Lower lobe of right lung (tissue), 2 donors: ENCODE measurements at regions not wholly inside any gene's neighbourhood (a gene's known extent, or its start where the extent isn't known, plus 50 kb on each side); places are given as distances from the start of the nearest gene placed in this dataset.

ENCODE experiments used
- ATAC-seq, 2 donors: fragments of 200-7000 bp; cut with Tn5 transposase; one replicate each; pipeline ENCODE4 v1.9.1; 2020 to 2022; ENCODE audit warnings: mild to moderate bottlenecking in 2 of 2, moderate library complexity in 2 of 2
- DNase-seq: peaks from one replicate; pipeline ENCODE4 v3.0.0-alpha.2; 2020
- H3K27ac ChIP-seq: fragments of 200-600 bp; one replicate; pipeline ENCODE4 v1.8.0; 2022
- H3K27me3 ChIP-seq: fragments of 200-600 bp; one replicate; pipeline ENCODE4 v1.8.0; 2022; ENCODE audit warnings: low read depth
- H3K36me3 ChIP-seq: fragments of 200-600 bp; one replicate; pipeline ENCODE4 v1.8.0; 2022; ENCODE audit warnings: mild to moderate bottlenecking
- H3K4me1 ChIP-seq: fragments of 200-600 bp; one replicate; pipeline ENCODE4 v1.8.0; 2022
- H3K4me3 ChIP-seq: fragments of 200-600 bp; one replicate; pipeline ENCODE4 v1.8.0; 2022; ENCODE audit warnings: mild to moderate bottlenecking
- H3K9me3 ChIP-seq: fragments of 200-600 bp; one replicate; pipeline ENCODE4 v1.8.0; 2022
- intact Hi-C: fragments of 100-400 bp; cut with DNase I; formaldehyde crosslinking; loops from one replicate; pipeline ENCODE4 v1.11.0; 2022
- TF ChIP-seq, protein P1 (sequence below): fragments of 200-600 bp; IDR thresholded peaks from one replicate; pipeline ENCODE4 v1.8.0; 2022; ENCODE audit warnings: antibody characterized with exemption, mild to moderate bottlenecking
- donor health status: DM: no; HTN: yes; CAD: no; lungs with severe emphysema.

GRCh38 chr17:6249732-6250131, 179.6 kb downstream of the WSCD1 start:
- Histone ChIP-seq H3K27me3 (no peaks in the 10 kb centered on the region), H3K4me1 (no peaks in the 10 kb centered on the region), H3K9me3 (no peaks in the 10 kb centered on the region), H3K4me3 (no peak overlapping the region), H3K36me3 (no peaks in the 10 kb centered on the region), H3K27ac (no peak overlapping the region)
- intact Hi-C loops, result no loop called here
- DNase-seq, result no peak
- no peak for ATAC-seq
- TF ChIP-seq, protein P1, sequence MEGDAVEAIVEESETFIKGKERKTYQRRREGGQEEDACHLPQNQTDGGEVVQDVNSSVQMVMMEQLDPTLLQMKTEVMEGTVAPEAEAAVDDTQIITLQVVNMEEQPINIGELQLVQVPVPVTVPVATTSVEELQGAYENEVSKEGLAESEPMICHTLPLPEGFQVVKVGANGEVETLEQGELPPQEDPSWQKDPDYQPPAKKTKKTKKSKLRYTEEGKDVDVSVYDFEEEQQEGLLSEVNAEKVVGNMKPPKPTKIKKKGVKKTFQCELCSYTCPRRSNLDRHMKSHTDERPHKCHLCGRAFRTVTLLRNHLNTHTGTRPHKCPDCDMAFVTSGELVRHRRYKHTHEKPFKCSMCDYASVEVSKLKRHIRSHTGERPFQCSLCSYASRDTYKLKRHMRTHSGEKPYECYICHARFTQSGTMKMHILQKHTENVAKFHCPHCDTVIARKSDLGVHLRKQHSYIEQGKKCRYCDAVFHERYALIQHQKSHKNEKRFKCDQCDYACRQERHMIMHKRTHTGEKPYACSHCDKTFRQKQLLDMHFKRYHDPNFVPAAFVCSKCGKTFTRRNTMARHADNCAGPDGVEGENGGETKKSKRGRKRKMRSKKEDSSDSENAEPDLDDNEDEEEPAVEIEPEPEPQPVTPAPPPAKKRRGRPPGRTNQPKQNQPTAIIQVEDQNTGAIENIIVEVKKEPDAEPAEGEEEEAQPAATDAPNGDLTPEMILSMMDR, result no peak

GRCh38 chr17:6248061-6248460, 177.9 kb downstream of the WSCD1 start:
- H3K27ac ChIP-seq, result no peak overlapping the region
- DNase-seq, result no peak
- TF ChIP-seq, protein P1, result no peak
- no peaks in the 10 kb centered on the region for H3K36me3 ChIP-seq
- no peak for ATAC-seq
- intact Hi-C loops, result no loop called here
- H3K9me3 ChIP-seq, result no peaks in the 10 kb centered on the region
- H3K4me3 ChIP-seq, result no peak overlapping the region
- no peaks in the 10 kb centered on the region for H3K27me3 ChIP-seq
- no peaks in the 10 kb centered on the region for H3K4me1 ChIP-seq

DNA sequence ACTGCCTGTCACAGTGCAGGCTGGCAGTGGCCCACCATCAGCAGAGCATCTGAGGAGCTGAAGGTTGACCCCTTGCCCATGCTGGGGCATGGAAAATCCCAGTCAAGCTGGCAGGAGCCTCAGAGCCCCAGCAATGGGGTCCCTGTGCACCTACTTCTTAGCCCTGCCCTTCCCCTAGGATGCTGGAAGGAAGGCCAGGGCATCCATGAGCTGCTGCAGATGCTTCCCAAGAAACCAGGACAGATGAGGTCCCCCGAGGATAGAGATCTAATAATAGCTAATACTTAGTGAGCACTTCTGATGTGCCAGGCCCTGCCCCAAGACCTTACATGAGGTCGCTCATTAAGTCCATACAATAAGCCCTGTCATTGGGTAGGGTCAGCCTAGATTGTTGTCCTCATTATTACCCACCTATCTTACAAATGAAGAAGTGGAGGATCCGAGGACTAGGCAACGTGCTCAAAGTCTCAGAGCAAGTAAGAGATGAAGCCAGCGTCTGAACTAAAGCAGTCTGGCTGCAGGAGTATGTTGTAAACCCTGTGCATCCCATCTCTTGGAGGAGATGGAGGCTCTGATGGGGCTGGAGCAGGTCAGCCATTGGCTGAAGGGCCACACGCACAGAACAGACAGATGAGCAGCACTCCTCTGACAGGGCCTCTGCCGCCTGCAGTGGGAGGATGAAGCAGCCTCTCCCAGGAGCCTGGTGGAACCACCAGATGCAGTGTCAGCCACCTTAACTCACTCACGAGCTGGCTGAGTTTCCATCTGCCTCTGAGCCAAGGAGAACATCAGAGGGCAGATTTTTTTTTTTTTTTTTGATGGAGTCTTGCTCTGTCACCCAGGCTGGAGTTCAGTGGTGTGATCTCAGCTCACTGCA, 175.4 kb downstream of the WSCD1 start:
- DNase-seq (no peak), ATAC-seq (no peak)
- no peak overlapping the region for H3K27ac ChIP-seq
- intact Hi-C loops, result no loop called here
- no peaks in the 10 kb centered on the region for H3K4me1 ChIP-seq
- TF ChIP-seq, protein P1, result no peak
- no peaks in the 10 kb centered on the region for H3K9me3 ChIP-seq
- H3K4me3 ChIP-seq, result no peak overlapping the region
- H3K36me3 ChIP-seq, result no peaks in the 10 kb centered on the region
- no peaks in the 10 kb centered on the region for H3K27me3 ChIP-seq

DNA sequence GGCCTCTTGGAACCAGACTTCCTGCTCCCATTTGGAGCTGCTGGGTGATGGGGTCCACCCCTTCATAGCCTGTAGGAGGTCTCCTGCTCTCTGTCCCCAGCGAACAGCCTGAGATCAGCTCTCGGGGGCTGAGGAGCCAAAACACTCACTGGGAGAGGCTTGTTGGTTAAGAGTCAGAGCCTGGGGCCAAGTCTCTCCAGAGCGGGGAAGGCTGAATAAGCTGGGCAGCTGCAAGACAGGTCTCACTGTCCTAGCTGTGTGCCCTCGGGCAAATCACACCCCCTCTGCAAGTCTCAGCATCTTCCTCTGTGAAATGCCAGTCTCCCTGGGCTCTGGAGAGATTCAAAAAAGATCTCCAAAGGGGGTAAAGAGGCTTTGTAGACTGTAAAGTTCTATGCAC, 174.6 kb downstream of the WSCD1 start:
- no peaks in the 10 kb centered on the region for H3K36me3 ChIP-seq
- no peak overlapping the region for H3K27ac ChIP-seq
- no peak for DNase-seq
- TF ChIP-seq, protein P1, result no peak
- H3K4me1 ChIP-seq, result no peaks in the 10 kb centered on the region
- H3K27me3 ChIP-seq, result peaks cover 1% of the 10 kb centered on the region
- intact Hi-C loops, result no loop called here
- no peak for ATAC-seq
- no peak overlapping the region for H3K4me3 ChIP-seq
- no peaks in the 10 kb centered on the region for H3K9me3 ChIP-seq

DNA sequence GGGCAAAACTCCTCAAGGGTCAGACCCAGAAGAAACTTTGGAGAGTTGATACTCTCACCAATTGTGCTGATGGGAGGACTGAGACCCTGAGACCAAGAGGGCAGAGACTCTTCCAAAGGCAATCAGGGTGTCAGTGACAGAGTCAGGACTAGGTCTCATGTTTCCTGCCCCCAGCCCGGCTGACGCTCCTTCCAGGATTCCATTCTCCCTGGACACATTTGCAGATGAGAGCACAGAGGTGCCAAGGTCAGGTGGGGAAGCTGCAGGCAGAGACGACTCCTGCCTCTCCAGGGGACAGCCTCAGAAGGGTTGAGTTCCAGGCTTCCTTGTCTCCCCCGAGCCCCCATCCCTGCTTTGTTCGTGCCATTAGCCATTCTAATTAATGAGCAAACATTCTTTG, 174.1 kb downstream of the WSCD1 start:
- Histone ChIP-seq H3K4me3 (no peak overlapping the region), H3K27me3 (peaks cover 3% of the 10 kb centered on the region), H3K36me3 (no peaks in the 10 kb centered on the region), H3K27ac (no peak overlapping the region), H3K4me1 (no peaks in the 10 kb centered on the region), H3K9me3 (no peaks in the 10 kb centered on the region)
- TF ChIP-seq, protein P1, result no peak
- ATAC-seq (no peak), DNase-seq (no peak)
- intact Hi-C loops, result no loop called here
